ENCODE measurements at regions not wholly inside any gene's neighbourhood (a gene's known extent, or its start where the extent isn't known, plus 50 kb on each side); places are given as distances from the start of the nearest gene placed in this dataset.
"Not testable (repeated sequence)": the region's sequence is repeated elsewhere in the genome, so short reads cannot be mapped to it uniquely, and the experiment has no call there.

GRCh38 chrX:78603908-78604307, 55.2 kb downstream of the RTL3 start:
- peak; percentile 28 for DNase-seq

DNA sequence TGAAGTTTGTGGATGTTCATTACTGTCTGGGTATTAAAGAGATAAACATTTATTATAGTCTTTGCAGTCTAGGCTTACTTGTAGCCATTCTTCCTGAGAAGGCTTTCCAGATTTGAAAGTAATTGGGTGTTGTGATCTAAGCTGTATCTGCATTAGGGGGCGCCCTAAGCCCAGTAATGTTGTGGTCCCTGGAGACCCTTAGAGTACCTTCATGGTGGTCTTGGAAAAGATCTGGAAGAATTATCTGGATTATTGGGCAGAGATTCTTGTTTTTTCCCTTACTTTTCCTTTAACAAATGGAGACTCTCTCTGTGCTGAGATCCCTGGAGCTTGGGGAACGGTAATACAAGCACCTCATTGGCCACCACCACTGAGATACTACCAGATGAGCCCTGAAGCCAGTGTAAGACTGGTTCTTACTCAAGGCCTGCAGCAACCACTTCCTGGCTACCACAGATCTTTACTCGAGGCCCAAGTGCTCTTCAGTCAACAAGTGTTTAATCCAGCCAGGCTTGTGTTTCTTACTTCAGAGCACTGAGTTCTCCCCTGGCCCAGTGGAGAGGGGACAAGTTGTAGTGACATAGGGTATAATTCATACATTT, 63.1 kb downstream of the RTL3 start:
- no peak for DNase-seq

DNA sequence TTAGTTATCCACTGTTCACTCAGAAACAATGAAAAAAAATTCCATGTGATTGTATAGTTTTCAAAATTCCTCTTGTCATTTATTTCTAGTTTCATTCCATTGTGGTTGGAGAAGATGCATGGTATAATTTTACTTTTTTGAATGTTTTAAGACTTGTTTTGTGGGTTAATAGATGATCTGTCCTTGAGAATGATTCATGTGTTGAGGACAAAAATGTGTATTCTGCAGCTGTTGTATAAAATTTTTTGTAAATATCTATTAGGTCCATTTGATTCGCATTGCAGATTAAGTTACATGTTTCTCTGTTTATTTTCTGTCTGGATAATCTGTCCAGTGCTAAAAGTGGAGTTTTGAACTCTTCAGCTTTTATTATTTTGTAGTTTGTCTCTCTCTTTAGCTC, 65.4 kb downstream of the RTL3 start:
- no peak for DNase-seq

GRCh38 chrX:78592030-78592429, 67.1 kb downstream of the RTL3 start:
- no peak for DNase-seq

DNA sequence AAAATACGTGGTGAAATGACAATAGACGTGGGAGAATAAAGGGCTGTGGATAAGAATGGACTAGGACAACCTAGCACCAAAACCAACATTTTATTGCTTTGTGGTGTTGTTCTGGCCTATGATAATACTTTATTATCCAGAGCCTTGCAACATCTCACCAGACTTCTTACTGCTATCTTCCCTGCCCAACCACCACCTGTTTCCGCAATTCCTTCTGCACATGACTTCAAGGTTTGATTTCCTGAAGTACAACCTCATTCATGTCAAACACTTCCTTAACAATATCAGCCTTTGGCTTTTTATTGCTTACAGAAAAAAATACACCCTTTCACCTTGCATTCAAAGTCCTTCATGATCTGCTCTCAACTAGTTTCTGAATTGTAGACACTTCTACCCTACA, 84.8 kb downstream of the RTL3 start:
- DNase-seq: no peak

DNA sequence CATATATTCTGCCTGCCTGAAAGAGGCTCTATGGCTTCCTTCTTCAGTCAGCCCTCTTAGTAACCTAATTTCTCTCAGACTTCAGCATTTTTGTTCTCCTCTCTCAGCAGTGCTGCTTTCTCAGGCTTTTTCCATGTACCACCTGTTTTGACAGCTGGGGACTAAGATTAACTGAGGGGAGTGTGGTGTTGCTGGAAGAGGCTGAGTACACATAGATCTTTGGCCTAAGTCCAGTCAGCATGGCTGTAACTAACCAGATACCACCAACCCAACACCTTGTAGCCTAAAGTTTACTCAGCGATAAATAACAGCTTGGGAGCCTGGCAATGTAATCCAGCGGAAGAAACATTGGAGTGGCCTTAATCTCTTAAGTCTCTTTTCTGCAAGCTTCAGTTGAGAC, 85.5 kb downstream of the RTL3 start:
- no peak for DNase-seq

DNA sequence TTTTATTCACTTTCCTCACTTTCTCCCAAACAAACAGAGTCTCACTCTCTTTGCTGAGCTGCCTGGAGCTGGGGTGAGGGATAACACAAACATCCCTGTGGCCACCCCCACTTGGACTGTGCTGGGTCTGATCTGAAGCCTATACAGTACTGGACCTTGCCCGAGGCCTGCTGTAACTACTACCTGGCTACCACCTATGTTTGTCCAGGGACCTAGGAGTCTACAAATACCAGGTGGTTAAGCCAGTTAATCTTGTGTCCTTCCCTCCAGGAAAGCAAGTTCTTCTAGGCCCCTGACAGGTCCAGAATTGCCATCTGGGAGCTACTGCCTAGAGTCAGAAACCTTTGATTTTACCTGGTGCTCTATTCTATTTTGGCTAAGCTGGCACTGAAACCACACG, 87.3 kb downstream of the RTL3 start:
- no peak for DNase-seq

GRCh38 chrX:78555401-78555980, 103.6 kb downstream of the RTL3 start:
- no peak for DNase-seq

DNA sequence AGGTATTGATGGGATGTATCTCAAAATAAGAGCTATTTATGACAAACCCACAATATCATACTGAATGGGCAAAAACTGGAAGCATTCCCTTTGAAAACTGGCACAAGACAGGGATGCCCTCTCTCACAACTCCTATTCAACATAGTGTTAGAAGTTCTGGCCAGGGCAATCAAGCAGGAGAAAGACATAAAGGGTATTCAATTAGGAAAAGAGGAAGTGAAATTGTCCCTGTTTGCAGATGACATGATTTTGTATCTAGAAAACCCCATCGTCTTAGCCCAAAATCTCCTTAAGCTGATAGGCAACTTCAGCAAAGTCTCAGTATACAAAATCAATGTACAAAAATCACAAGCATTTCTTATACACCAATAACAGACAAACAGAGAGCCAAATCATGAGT, 106.5 kb downstream of the RTL3 start:
- not testable (repeated sequence) for DNase-seq

DNA sequence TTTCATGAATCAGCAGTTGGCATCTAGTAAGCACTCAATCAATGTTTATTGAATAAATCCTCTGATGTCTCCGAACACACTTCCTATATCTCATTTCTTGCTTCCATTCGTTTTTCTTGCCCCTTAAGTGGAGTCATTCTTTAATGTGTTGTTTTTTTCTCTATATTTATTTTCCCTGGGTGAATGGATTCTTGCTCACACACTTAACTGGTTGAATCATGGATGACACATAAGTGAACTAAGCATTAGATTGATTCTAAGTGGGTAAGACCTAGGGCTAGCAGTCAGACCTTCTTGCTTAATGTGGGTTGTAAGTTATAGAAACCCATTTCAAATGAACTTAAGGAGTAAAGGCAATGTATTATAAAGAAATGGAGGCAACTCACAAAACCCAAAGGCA, 111.1 kb downstream of the RTL3 start:
- DNase-seq: no peak

DNA sequence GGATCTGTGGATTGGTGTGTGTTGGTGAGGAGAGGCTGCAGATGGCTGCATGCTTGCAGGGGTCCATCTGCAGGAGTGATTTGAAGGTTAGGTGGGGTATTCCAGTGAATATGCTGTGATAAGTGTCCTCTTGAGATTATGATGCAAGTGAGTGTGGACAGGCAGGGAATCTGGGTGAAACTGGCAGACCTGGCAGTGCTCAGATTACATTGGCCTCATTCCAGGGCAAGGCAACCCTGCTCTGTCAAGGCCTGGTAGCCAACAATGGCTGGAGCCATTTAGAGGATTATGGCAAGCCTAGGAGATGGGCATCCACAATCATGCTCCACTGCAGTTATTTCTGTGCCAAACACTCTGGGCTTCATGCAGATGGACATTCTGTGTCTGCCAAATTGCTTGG, 113.9 kb downstream of the RTL3 start:
- DNase-seq: no peak

DNA sequence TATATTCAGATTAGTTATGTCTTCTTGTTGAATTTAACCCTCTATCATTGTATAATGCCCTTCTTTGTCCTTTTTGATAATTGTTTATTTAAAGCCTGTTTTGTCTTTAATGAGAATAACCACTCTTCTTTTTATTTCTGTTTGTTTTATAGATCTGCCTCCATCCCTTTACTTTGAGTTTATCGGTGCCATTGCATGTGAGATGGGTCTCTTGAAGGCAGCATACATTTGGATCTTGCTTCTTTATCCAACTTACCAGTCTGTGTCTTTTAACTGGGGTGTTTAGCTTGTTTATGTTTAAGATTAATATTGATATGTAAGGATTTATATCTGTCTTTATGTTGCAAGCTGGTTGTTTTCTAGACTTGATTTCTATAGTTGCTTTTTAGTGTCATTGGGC, 115.8 kb downstream of the RTL3 start:
- no peak for DNase-seq

GRCh38 chrX:78540171-78540570, 119.0 kb downstream of the RTL3 start:
- DNase-seq: no peak

DNA sequence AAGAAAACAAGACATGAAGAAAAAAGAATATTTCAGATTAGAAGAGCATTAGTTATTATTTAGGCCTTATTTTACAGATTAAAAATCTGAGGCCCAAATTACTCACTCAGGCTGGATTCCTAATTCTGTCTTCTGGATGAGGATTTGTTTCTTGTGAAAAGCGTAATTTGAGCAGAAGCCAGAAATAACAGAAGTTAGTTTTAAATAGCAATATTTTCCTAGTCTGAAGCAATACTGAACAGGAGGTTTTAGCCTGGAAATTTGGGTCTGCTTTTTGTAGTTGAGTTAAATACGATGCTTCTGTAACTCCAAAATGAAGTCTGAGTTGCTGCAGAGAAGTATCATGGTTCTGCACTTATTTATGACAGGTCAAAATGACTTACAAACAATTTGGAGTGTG, 124.9 kb downstream of the RTL3 start:
- no peak for DNase-seq

DNA sequence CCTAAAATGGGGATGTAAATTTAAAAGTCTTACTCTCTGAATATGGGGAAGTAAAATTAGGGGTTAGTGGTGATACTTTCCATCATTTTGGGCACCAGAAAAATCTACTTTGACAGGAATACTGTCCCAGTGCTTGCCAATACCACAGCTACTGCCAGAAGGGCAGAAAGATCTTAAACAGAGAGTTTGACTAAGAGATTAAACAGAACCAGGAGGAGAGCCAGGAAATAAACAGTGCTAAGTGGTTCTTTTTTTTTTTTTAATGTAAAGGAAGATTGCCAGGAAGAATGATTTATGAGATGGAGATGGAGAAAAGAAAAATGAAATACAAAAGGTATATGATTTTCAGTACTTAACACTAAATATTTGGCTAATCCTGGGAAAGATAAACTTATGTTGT, 126.8 kb downstream of the RTL3 start:
- DNase-seq: no peak

DNA sequence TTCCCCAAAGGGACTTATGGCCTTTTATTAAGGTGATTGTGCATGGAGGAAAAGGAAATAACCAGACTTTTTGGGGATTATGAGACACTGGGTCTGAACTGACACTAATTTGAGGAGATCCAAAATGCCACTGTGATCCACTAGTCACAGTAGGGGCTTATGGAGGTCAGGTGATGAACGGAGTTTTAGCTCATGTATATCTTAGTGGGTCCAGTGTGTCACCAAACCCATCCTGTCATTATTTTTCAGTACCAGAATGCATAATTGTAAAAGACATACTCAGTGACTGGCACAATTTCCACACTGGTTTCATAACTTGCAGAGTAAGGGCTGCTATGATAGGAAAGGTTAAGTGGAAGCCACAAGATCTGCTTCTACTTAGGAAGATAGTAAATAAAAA, 131.3 kb downstream of the RTL3 start:
- DNase-seq: no peak

GRCh38 chrX:78527263-78527662, 131.9 kb downstream of the RTL3 start:
- DNase-seq: no peak

DNA sequence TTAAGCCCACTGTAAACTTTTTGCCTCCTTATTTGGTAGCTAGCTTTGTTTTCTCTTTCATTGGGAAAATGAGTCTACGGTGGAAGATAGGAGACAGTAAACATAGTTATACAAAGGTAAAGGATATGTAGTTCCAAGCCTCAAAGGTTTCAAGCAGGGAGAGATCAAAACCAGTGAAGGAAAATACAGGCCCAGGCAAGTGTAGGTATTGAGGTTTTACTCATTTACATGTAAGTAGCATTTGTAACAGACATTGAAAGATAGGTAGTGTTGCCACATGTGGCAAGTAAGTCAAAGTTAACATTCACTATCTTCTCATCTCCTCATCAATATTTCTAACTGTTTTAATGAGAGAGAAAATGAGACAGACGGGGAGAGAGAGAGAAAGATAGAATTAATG, 136.5 kb downstream of the RTL3 start:
- DNase-seq: no peak

DNA sequence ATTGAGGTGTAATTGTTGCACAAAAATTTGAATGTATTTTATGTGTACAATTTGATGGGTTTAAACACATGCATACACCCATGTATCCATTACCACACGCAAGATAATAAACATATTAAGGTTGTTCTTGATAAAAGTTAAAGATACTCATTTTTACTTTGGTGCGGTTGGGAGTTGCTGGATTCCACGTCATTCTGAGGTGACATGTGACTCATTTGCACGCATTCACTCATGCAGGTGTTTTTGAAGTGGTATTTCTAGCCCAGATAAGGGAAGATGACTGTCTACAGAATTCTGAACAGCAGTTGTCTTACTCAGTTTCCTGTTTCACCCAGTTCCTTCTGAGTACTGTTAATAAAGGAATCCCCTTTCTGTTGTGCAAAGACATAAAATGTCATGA, 142.0 kb downstream of the RTL3 start:
- DNase-seq: no peak

DNA sequence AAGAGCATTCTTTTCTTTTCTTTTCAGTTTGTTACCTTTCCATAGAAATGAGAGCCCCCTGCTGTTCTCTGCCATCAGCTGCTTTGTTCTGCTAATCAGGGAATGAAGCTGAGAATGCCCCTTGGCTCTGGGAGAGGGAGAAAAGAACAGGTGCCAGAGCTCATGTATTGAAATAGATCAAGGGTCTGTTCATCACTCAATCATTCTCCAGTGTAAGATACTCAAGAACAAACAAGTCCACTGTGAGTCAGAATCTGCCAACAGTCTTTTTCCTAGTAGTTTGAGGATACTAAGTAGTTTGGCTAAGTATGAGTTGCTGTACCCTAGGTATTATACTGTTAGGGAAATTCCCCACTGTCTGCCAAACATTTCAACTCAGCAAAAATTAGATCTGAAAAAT, 144.3 kb downstream of the RTL3 start:
- DNase-seq: no peak

GRCh38 chrX:78513971-78514738, 145.0 kb downstream of the RTL3 start:
- no peak for DNase-seq

- no peak for DNase-seq
Observed at GRCh38 chrX:78506248-78506647, 152.9 kb downstream of the RTL3 start.

- no peak for DNase-seq
Observed at GRCh38 chrX:78496483-78496882, 162.6 kb downstream of the RTL3 start.

GRCh38 chrX:78493180-78493579, 165.8 kb upstream of the CYSLTR1 start:
- no peak for DNase-seq

GRCh38 chrX:78476701-78477100, 149.3 kb upstream of the CYSLTR1 start:
- DNase-seq: no peak

All from NCI-H1048 (cell line).